Bronchial epithelial cell (primary cell): ENCODE measurements at regions not wholly inside any gene's neighbourhood (a gene's known extent, or its start where the extent isn't known, plus 50 kb on each side); places are given as distances from the start of the nearest gene placed in this dataset.
A peak's percentile ranks its signal among the peaks of the same experiment; 100 is the strongest.

Experiments
- DNase-seq: peaks from one replicate; pipeline ENCODE4 v3.0.0-alpha.2; 2010; ENCODE audit warnings: low read depth
- FAIRE-seq: peaks from 2 replicates; lab custom pipeline; 2011; peaks lifted over from hg19 to GRCh38; lab: Jason Lieb, UNC
- H3K27me3 ChIP-seq: 2 replicates; pipeline ENCODE4 v1.5.1; 2011; ENCODE audit warnings: low read length; ENCODE audit not compliant: control insufficient read depth, insufficient read depth
- H3K36me3 ChIP-seq: 2 replicates; pipeline ENCODE4 v1.5.1; 2011; ENCODE audit warnings: low read length; ENCODE audit not compliant: control insufficient read depth, insufficient read depth
- H3K4me3 ChIP-seq: 2 replicates; pipeline ENCODE4 v1.5.1; 2011; ENCODE audit warnings: mild to moderate bottlenecking, low read depth, low read length, control low read depth
- TF ChIP-seq, protein P1 (sequence below): IDR thresholded peaks from 2 replicates; pipeline ENCODE4 v1.5.1; 2011; ENCODE audit warnings: mild to moderate bottlenecking, moderate library complexity, low read length, control low read depth, inconsistent platforms; ENCODE audit not compliant: insufficient read depth, severe bottlenecking

DNA sequence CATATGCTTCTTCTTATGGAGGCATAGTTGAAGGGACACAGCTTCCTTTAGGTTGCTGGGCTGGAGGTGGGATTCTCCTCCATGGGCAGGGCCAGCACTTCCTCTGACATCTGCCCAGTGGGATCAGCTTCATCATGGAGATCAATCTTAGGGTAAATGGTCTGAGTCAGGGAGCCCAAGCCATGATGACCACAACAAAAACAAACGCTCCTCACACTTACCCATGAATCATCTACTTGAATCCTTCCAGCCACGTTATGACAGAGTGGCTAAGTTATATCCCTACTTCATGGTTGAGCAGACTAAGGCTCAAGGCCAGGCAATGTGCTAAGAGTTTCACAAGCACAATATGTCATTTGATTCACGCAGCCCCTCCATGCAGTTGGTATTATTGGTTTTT, 87.2 kb upstream of the NMNAT3 start:
- H3K27me3 ChIP-seq, result no peaks in the 10 kb centered on the region
- FAIRE-seq (no peak), DNase-seq (peak; percentile 63)
- no peaks in the 10 kb centered on the region for H3K36me3 ChIP-seq
- H3K4me3 ChIP-seq, result no peak overlapping the region
- TF ChIP-seq, protein P1, sequence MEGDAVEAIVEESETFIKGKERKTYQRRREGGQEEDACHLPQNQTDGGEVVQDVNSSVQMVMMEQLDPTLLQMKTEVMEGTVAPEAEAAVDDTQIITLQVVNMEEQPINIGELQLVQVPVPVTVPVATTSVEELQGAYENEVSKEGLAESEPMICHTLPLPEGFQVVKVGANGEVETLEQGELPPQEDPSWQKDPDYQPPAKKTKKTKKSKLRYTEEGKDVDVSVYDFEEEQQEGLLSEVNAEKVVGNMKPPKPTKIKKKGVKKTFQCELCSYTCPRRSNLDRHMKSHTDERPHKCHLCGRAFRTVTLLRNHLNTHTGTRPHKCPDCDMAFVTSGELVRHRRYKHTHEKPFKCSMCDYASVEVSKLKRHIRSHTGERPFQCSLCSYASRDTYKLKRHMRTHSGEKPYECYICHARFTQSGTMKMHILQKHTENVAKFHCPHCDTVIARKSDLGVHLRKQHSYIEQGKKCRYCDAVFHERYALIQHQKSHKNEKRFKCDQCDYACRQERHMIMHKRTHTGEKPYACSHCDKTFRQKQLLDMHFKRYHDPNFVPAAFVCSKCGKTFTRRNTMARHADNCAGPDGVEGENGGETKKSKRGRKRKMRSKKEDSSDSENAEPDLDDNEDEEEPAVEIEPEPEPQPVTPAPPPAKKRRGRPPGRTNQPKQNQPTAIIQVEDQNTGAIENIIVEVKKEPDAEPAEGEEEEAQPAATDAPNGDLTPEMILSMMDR, result no peak

DNA sequence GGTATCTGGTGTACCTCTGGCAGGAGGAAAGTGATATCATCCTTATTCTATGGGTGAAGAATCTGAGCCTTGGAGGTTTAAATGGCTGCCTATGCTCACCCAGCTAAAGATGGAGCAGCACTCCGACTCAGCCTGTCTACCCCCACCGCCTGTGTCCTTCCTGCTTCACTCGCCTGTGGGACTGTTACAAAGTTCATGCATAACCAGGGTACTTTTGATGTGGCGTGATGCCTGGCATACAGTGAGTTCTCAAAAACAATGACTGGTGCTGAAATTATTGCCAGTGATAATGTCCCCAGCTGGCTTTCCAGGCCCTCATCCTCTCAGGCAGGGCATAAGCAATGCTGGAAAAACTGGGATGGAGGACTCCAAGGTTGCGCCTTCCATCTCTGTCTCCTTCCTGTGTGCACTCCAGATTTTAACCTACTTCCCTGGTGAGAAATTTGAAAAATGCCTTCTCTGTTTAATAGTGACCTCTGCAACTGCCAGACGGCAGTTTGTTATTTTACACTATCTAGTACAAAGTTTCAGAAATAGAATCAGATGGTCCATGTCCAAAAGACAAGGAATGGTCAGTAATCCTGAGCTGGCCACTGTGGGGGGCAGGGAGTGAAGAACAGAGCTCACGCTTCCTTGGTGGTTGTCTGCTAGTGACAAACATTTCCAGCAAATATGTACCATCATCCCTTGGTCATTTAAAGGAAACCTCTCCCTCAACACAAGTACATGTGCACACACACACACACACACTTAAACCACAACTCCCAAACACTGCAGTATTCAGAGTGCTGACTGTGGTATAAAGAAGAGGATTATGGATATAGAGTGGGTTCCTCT, 86.5 kb upstream of the NMNAT3 start:
- DNase-seq (no peak), FAIRE-seq (no peak)
- Histone ChIP-seq H3K4me3 (no peak overlapping the region), H3K27me3 (no peaks in the 10 kb centered on the region), H3K36me3 (no peaks in the 10 kb centered on the region)
- TF ChIP-seq, protein P1, result no peak

DNA sequence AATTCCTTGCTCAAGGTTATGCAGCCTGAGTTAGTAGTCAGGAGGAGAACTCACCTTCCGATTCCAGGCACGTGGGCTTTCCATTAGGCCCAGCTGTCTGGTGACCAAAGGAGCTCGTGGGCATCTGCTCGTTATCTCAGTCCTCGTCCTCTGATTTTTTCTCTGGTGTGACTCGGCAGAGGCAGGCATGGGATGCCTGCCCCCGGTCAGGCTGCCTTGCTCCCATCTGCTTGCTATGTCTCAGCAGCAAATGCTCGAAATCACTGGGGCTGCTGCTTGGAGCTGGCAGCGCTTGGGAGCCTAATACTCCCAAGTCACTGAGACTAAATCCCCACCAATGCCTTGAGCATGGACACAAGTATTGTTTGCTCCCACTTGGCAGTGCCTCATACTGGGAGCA, 84.5 kb upstream of the NMNAT3 start:
- no peaks in the 10 kb centered on the region for H3K36me3 ChIP-seq
- FAIRE-seq, result peak; percentile 84
- TF ChIP-seq, protein P1, result no peak

DNA sequence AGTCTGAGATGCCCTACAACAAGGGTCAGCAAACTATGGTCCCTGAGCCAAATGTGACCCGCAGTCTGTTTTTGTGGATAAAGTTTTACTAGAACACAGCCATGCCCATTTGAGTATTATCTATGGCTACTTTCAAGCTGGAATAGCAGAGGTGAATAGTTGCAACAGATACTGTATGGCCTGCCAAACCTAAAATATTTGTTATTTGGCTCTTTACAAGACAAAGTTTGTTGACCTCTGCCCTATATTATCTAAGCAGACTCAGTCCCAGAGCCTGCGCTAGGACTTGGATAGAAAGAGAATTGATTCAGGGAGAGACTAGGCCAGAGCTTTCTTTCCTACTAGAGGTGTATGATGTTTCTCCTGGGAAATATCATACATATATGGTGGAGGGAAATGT, 81.7 kb upstream of the NMNAT3 start:
- TF ChIP-seq, protein P1, result no peak

More for the DNA sequence above, 84.5 kb upstream of the NMNAT3 start:
- no peaks in the 10 kb centered on the region for H3K27me3 ChIP-seq
- H3K4me3 ChIP-seq, result no peak overlapping the region
- DNase-seq, result no peak

DNA sequence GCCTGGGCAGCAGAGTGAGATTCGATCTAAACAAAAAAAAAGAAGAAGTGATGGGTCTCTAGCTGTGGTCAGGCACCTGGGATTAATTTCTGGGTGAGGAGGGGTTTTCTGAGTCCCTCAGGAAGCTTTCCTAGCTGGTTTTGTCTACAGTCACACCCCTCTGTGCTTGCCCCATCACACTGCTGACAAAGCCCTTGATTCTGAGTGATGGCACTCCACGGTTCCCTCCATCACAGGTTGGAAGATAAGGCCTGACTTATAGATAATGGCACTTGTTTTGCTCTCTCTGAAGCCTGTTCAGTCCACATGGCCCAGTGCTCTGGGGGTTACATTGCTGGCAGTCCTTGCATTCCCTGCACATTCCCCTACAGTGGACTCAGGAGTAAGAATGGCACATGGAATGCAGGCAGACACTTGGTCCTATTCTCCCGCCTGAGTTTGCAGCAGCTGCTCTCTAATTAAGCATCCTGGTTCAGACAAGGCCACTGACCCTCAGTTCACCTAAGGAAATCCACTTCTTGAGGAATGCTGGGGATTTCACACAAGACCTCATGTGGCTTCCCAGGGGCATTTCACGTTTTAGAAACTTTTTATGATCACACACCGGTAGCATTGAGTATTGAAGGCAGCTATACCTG, 81.0 kb upstream of the NMNAT3 start:
- TF ChIP-seq, protein P1, result no peak
- FAIRE-seq, result peak; percentile 36
- H3K36me3 ChIP-seq, result no peaks in the 10 kb centered on the region
- DNase-seq, result no peak
- no peaks in the 10 kb centered on the region for H3K27me3 ChIP-seq
- no peak overlapping the region for H3K4me3 ChIP-seq

More for the DNA sequence above, 81.7 kb upstream of the NMNAT3 start:
- FAIRE-seq (no peak), DNase-seq (no peak)
- Histone ChIP-seq H3K36me3 (no peaks in the 10 kb centered on the region), H3K4me3 (no peak overlapping the region), H3K27me3 (no peaks in the 10 kb centered on the region)
